Mammary epithelial cell (primary cell): ENCODE measurements at regions not wholly inside any gene's neighbourhood (a gene's known extent, or its start where the extent isn't known, plus 50 kb on each side); places are given as distances from the start of the nearest gene placed in this dataset.

Source experiments
- EZH2 ChIP-seq: IDR thresholded peaks from 2 replicates; pipeline ENCODE4 v1.6.1; 2012; ENCODE audit warnings: low read length, inconsistent platforms, borderline replicate concordance
- TF ChIP-seq, protein P1 (sequence below), 2 donors: IDR thresholded peaks in 1 of 2; conservative IDR thresholded peaks in 1 of 2; 2 replicates each; pipeline ENCODE4 v1.5.1; 2011 to 2012; ENCODE audit warnings: inconsistent platforms in 2 of 2, low read length in 2 of 2, mild to moderate bottlenecking in 2 of 2, control low read depth in 1 of 2, low read depth in 1 of 2; ENCODE audit not compliant: insufficient read depth in 1 of 2; ENCODE audit errors: extremely low read depth in 1 of 2

DNA sequence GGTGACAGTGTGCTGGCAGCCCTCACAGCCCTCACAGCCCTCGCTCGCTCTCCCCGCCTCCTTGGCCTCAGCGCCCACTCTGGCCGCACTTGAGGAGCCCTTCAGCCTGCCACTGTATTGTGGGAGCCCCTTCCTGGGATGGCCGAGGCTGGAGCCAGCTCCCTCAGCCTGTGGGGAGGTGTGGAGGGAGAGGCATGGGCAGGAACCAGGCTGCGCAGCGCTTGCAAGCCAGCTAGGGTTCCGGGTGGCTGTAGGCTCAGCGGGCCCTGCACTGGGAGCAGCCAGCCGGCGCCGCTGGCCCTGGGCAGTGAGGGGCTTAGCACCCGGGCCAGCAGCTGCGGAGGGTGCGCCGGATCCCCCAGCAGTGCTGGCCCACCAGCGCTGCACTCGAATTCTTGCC lies 177.0 kb downstream of the MSX2 start:
- TF ChIP-seq, protein P1, sequence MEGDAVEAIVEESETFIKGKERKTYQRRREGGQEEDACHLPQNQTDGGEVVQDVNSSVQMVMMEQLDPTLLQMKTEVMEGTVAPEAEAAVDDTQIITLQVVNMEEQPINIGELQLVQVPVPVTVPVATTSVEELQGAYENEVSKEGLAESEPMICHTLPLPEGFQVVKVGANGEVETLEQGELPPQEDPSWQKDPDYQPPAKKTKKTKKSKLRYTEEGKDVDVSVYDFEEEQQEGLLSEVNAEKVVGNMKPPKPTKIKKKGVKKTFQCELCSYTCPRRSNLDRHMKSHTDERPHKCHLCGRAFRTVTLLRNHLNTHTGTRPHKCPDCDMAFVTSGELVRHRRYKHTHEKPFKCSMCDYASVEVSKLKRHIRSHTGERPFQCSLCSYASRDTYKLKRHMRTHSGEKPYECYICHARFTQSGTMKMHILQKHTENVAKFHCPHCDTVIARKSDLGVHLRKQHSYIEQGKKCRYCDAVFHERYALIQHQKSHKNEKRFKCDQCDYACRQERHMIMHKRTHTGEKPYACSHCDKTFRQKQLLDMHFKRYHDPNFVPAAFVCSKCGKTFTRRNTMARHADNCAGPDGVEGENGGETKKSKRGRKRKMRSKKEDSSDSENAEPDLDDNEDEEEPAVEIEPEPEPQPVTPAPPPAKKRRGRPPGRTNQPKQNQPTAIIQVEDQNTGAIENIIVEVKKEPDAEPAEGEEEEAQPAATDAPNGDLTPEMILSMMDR (conservative IDR thresholded peaks at IDR 0.05 in 1 of 2, IDR thresholded peaks at IDR 0.05 in 1 of 2; ENCODE audit: extremely low read depth in 1 of 2, insufficient read depth in 1 of 2, low read depth in 1 of 2, low read length in 2 of 2), result no peak
- TF ChIP-seq EZH2, result no peak
